ENCODE measurements at regions not wholly inside any gene's neighbourhood (a gene's known extent, or its start where the extent isn't known, plus 50 kb on each side); places are given as distances from the start of the nearest gene placed in this dataset.

DNA sequence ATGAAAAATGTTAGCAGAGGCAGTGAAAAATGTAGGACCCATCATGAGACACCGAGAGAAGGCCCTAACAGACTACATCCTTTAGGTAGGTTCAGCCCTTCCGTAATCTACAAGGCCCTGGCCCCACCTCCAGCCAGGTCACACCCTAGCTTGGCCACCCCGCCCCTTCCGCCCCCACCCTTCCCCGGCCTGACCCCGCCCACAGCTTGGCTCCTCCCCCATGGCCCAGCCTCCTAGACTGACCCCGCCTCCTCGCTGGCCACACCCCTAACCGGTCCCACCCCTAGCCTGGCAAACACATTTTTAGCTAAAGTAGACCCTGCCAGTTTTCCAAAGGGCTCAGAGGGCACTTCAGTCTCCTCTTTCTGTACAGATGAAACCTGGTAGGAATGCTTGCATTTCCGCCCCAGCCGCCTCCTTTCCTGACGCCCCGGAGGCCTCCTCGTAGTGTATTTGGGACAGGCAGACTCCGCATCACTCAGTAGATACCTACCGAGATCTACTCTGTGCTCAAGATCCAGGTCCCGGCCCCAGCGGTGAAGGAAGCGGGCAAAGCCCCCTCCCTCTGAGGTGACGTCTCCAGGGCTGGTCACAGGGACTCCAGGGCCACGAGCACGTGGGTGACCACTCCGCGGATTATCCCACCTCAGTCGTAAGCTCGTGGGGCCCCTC, 443.5 kb downstream of the PREX1 start:
- intact Hi-C loops (cut with DNase I; ENCODE audit: low total_unique reads): no loop called here
- no peak for TF ChIP-seq CTCF (IDR thresholded peaks at IDR 0.05)
- TF ChIP-seq POLR2A (IDR thresholded peaks at IDR 0.05): no peak
- Histone ChIP-seq H3K27me3 (no peaks in the 10 kb centered on the region), H3K36me3 (no peaks in the 10 kb centered on the region), H3K4me1 (no peaks in the 10 kb centered on the region), H3K4me3 (no peak overlapping the region), H3K27ac (no peak overlapping the region), H3K9me3 (no peaks in the 10 kb centered on the region)
- DNase-seq: no peak

DNA sequence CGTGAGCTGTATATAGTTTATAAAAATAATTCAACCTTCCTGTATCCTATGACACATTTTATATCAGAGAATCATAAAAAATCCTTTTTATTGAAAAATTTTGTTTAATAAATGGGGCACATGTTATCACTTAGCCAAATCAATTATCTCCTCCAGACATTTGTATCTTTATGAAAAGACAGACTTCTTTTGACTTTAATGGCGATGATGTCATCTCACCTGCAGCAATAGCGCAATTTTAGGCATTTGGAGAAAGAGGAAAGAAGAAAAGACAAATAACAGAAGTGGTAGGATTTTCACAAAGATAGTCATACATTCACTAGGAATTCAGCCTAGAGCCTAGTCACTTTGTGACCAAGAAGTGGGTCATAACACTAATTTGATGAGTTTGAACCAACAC, 444.5 kb downstream of the PREX1 start:
- no peaks in the 10 kb centered on the region for H3K36me3 ChIP-seq
- DNase-seq: no peak
- no peaks in the 10 kb centered on the region for H3K27me3 ChIP-seq
- H3K4me3 ChIP-seq: no peak overlapping the region
- intact Hi-C loops (cut with DNase I; ENCODE audit: low total_unique reads): no loop called here
- TF ChIP-seq CTCF (IDR thresholded peaks at IDR 0.05) (no peak), POLR2A (IDR thresholded peaks at IDR 0.05) (no peak)
- no peaks in the 10 kb centered on the region for H3K4me1 ChIP-seq
- H3K27ac ChIP-seq: no peak overlapping the region
- no peaks in the 10 kb centered on the region for H3K9me3 ChIP-seq

- no peak overlapping the region for H3K4me3 ChIP-seq
- H3K36me3 ChIP-seq: no peaks in the 10 kb centered on the region
- H3K27me3 ChIP-seq: no peaks in the 10 kb centered on the region
- no peaks in the 10 kb centered on the region for H3K9me3 ChIP-seq
- TF ChIP-seq POLR2A (IDR thresholded peaks at IDR 0.05) (no peak), CTCF (IDR thresholded peaks at IDR 0.05) (no peak)
- intact Hi-C loops (cut with DNase I; ENCODE audit: low total_unique reads): no loop called here
- no peak for DNase-seq
- H3K4me1 ChIP-seq: no peaks in the 10 kb centered on the region
- no peak overlapping the region for H3K27ac ChIP-seq
Measured at GRCh38 chr20:48382304-48382703, 445.5 kb downstream of the PREX1 start.

DNA sequence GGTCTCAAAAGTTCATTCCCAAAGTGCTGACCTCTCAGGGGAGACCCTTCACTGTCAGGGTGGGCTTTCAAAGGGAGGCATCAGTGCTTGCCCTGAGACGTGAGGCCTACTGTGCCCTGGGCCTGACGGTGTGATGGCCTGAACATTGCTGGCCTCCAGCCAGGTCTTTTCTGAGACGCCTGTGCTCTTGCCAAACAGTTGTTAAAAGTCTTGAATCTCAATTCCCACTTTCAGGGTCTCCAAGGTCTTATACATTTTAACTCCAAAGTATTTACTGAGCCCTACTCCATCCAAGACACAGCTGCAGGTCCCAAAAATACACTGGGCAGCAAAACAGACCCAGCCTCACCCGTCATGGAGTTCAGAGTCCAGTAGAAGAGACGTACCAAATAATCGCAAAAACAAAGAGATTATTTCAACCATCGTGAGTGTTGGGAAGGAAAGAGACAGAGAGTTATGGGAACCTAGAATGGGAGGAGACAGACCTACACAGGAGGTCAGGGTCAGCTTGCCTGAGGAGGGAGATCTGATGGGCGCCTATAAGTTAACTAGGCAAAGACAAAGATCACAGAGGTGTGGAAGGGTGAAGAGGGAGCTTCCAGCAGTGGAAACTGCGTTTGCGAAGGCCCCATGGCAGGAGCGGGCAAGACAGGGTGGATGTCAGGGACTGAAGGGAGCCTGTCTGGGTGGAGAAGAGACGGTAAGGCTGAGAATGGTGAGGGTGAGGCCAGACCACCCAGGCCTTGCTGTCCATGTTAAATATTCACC, 446.3 kb downstream of the PREX1 start:
- H3K27ac ChIP-seq: no peak overlapping the region

More for the DNA sequence above, 446.3 kb downstream of the PREX1 start:
- no peak for DNase-seq
- TF ChIP-seq CTCF (IDR thresholded peaks at IDR 0.05) (no peak), POLR2A (IDR thresholded peaks at IDR 0.05) (no peak)
- Histone ChIP-seq H3K9me3 (no peaks in the 10 kb centered on the region), H3K27me3 (no peaks in the 10 kb centered on the region), H3K4me1 (no peaks in the 10 kb centered on the region), H3K36me3 (no peaks in the 10 kb centered on the region), H3K4me3 (no peak overlapping the region)
- intact Hi-C loops (cut with DNase I; ENCODE audit: low total_unique reads): no loop called here
